Endothelial cell of umbilical vein (primary cell): ENCODE measurements at regions not wholly inside any gene's neighbourhood (a gene's known extent, or its start where the extent isn't known, plus 50 kb on each side); places are given as distances from the start of the nearest gene placed in this dataset.

Experiments used
- BruUV-seq: library from RNA; stranded (reverse); fragments of 400-500 nt; replicated peaks from 2 replicates; lab custom pipeline; 2021; lab: Mats Ljungman, UMichigan
- CTCF ChIA-PET: fragments of 300-600, 350-600 bp; sonication (Branson Sonifier 250); formaldehyde crosslinking; loops from one replicate; lab custom pipeline; 2021; ENCODE audit warnings: antibody characterized with exemption, inconsistent platforms; lab: Charles Lee
- POLR2A ChIA-PET: fragments of 300-600, 350-600 bp; sonication (Branson Sonifier 250); formaldehyde crosslinking; loops from one replicate; lab custom pipeline; 2021; ENCODE audit warnings: antibody characterized with exemption, inconsistent platforms; lab: Charles Lee
- DNase-seq: peaks from one replicate; pipeline ENCODE4 v3.0.0-alpha.2; 2011; ENCODE audit warnings: low read depth, low spot score
- FAIRE-seq: peaks from 2 replicates; lab custom pipeline; 2011; peaks lifted over from hg19 to GRCh38; lab: Jason Lieb, UNC
- H2AFZ ChIP-seq: 2 replicates; pipeline ENCODE4 v1.6.0; 2012; ENCODE audit warnings: low read depth, low read length, control low read depth, inconsistent platforms
- H3K27ac ChIP-seq: 2 replicates; pipeline ENCODE4 v1.5.1; 2011; ENCODE audit warnings: low read depth, mild to moderate bottlenecking, control low read depth, low read length, moderate library complexity; ENCODE audit not compliant: insufficient read depth
- H3K27me3 ChIP-seq, 2 experiments: 2 replicates each; pipeline versions ENCODE4 v1.6.0 to v1.6.1; 2011; ENCODE audit warnings: low read length in 2 of 2, mixed read lengths in 1 of 2; ENCODE audit not compliant: control insufficient read depth in 2 of 2, insufficient read depth in 2 of 2
- H3K36me3 ChIP-seq, 2 experiments: 2 replicates in 1 of 2; 3 replicates in 1 of 2; pipeline ENCODE4 v1.5.1; 2011; ENCODE audit warnings: low read length in 2 of 2, mild to moderate bottlenecking in 1 of 2, moderate library complexity in 1 of 2; ENCODE audit not compliant: control insufficient read depth in 2 of 2, insufficient read depth in 2 of 2; ENCODE audit errors: extremely low read depth in 1 of 2
- H3K4me1 ChIP-seq: 3 replicates; pipeline ENCODE4 v1.5.1; 2011; ENCODE audit warnings: mild to moderate bottlenecking, low read length; ENCODE audit not compliant: control insufficient read depth, insufficient read depth; ENCODE audit errors: extremely low read depth
- H3K4me2 ChIP-seq: 2 replicates; pipeline ENCODE4 v1.6.1; 2011; ENCODE audit warnings: low read length, control low read depth, mixed read lengths; ENCODE audit not compliant: insufficient read depth
- H3K4me3 ChIP-seq, 3 experiments: fragments of 200-600 bp in 1 of 3; sonication (generic), shearing (Covaris generic) in 1 of 3; replicated peaks in 1 of 3; 2 replicates each; pipeline ENCODE4 v1.5.1; 2011 to 2016; ENCODE audit warnings: control low read depth in 3 of 3, low read length in 3 of 3, mild to moderate bottlenecking in 2 of 3, inconsistent platforms in 1 of 3, low read depth in 1 of 3, moderate library complexity in 1 of 3; ENCODE audit not compliant: insufficient read depth in 1 of 3
- H3K79me2 ChIP-seq: 2 replicates; pipeline ENCODE4 v1.6.0; 2012; ENCODE audit warnings: low read length, inconsistent platforms; ENCODE audit not compliant: control insufficient read depth, insufficient read depth
- H3K9ac ChIP-seq: replicated peaks from 2 replicates; pipeline ENCODE3; 2011; ENCODE audit warnings: low read length, control low read depth; ENCODE audit not compliant: insufficient read depth; ENCODE audit errors: extremely low read depth
- H3K9me1 ChIP-seq: replicated peaks from 3 replicates; pipeline ENCODE4 v1.6.0; 2011; ENCODE audit warnings: mild to moderate bottlenecking, low read length; ENCODE audit not compliant: control insufficient read depth, insufficient read depth; ENCODE audit errors: extremely low read depth
- H3K9me3 ChIP-seq: replicated peaks from 2 replicates; pipeline ENCODE4 v1.5.1; 2012; ENCODE audit warnings: low read length, inconsistent platforms; ENCODE audit not compliant: control insufficient read depth, insufficient read depth
- H4K20me1 ChIP-seq: replicated peaks from 2 replicates; pipeline ENCODE3; 2011; ENCODE audit warnings: mild to moderate bottlenecking, low read length; ENCODE audit not compliant: control insufficient read depth, insufficient read depth; ENCODE audit errors: extremely low read depth
- CTCF ChIP-seq, 2 donors: IDR thresholded peaks; 1 replicate in 1 of 2; 2 replicates in 1 of 2; pipeline ENCODE4 v1.5.1; 2011; ENCODE audit warnings: low read length in 2 of 2, mild to moderate bottlenecking in 2 of 2, moderate library complexity in 2 of 2, control low read depth in 1 of 2, inconsistent platforms in 1 of 2, low read depth in 1 of 2; ENCODE audit not compliant: insufficient read depth in 1 of 2; ENCODE audit errors: extremely low read depth in 1 of 2
- EZH2 ChIP-seq: IDR thresholded peaks from 2 replicates; pipeline ENCODE4 v1.6.1; 2012; ENCODE audit warnings: borderline replicate concordance, low read depth, mild to moderate bottlenecking, moderate library complexity, low read length, inconsistent platforms; ENCODE audit not compliant: severe bottlenecking
- FOS ChIP-seq: IDR thresholded peaks from 2 replicates; pipeline ENCODE4 v1.6.1; 2011; ENCODE audit warnings: mild to moderate bottlenecking, low read length, moderate library complexity, borderline replicate concordance; ENCODE audit not compliant: insufficient read depth
- GATA2 ChIP-seq: IDR thresholded peaks from 2 replicates; pipeline ENCODE4 v1.7.0; 2011; ENCODE audit warnings: low read depth, mild to moderate bottlenecking, moderate library complexity, mixed read lengths, low read length; ENCODE audit not compliant: insufficient read length, insufficient read depth
- JUN ChIP-seq: IDR thresholded peaks from 2 replicates; pipeline ENCODE4 v1.6.1; 2011; ENCODE audit warnings: borderline replicate concordance, low read depth; ENCODE audit not compliant: insufficient read length, insufficient read depth
- MAX ChIP-seq: IDR thresholded peaks from 2 replicates; pipeline ENCODE4 v1.6.1; 2011; ENCODE audit not compliant: insufficient read depth, insufficient read length
- MYC ChIP-seq: IDR thresholded peaks from one replicate; pipeline ENCODE4 v1.6.1; 2011; ENCODE audit warnings: mild to moderate bottlenecking, low read depth, low read length
- POLR2A ChIP-seq: IDR thresholded peaks from 2 replicates; pipeline ENCODE4 v1.6.1; 2012; ENCODE audit warnings: low read depth, mild to moderate bottlenecking, control low read depth, low read length
- POLR2AphosphoS5 ChIP-seq: IDR thresholded peaks from 2 replicates; pipeline ENCODE4 v1.6.1; 2012; ENCODE audit warnings: low read depth, mild to moderate bottlenecking, control low read depth, low read length, moderate library complexity; ENCODE audit not compliant: insufficient read depth
- dilution Hi-C: fragments of 300-500 bp; cut with MboI; formaldehyde crosslinking; loops from one replicate; pipeline ENCODE4 v1.15.0; 2019; ENCODE audit warnings: low sequenced_read_pairs; ENCODE audit not compliant: extremely low pct_ligation_motif_present
- intact Hi-C: fragments of 100-400 bp; cut with micrococcal nuclease; formaldehyde crosslinking; loops from one replicate; pipeline ENCODE4 v1.10.0; 2022

GRCh38 chr2:236932831-236933361 lies 152.8 kb upstream of the COPS8 start:
- TF ChIP-seq GATA2 (no peak), MAX (no peak), MYC (no peak), FOS (no peak), CTCF (IDR thresholded peaks at IDR 0.05; ENCODE audit: extremely low read depth in 1 of 2, insufficient read depth in 1 of 2, low read depth in 1 of 2, low read length in 2 of 2) (no peak), POLR2AphosphoS5 (no peak), POLR2A (no peak), EZH2 (no peak), JUN (no peak)
- no peak overlapping the region for H2AFZ ChIP-seq
- H3K27me3 ChIP-seq, result no peaks in the 10 kb centered on the region
- H4K20me1 ChIP-seq, result no peaks in the 10 kb centered on the region
- no peak overlapping the region for H3K4me3 ChIP-seq
- no peak overlapping the region for H3K4me2 ChIP-seq
- FAIRE-seq (no peak), DNase-seq (no peak)
- POLR2A ChIA-PET, result no interaction called here
- no peaks in the 10 kb centered on the region for H3K9me1 ChIP-seq
- no peak overlapping the region for H3K9ac ChIP-seq
- intact Hi-C loops (no loop called here), dilution Hi-C loops (no loop called here)
- no peak overlapping the region for H3K27ac ChIP-seq
- CTCF ChIA-PET, result no interaction called here
- no peaks in the 10 kb centered on the region for H3K36me3 ChIP-seq
- no TSS peak for BruUV-seq
- H3K9me3 ChIP-seq, result no peaks in the 10 kb centered on the region
- peaks cover 8% of the 10 kb centered on the region for H3K4me1 ChIP-seq
- no peaks in the 10 kb centered on the region for H3K79me2 ChIP-seq
